Esophagus muscularis mucosa (tissue), 4 donors: ENCODE measurements at regions not wholly inside any gene's neighbourhood (a gene's known extent, or its start where the extent isn't known, plus 50 kb on each side); places are given as distances from the start of the nearest gene placed in this dataset.

Experiments used
- DNase-seq: peaks from one replicate; pipeline ENCODE4 v3.0.0-alpha.2; 2017; ENCODE audit errors: extremely low spot score
- H3K27ac ChIP-seq, 4 donors: fragments of 200-600 bp; sonication (generic); replicated peaks in 1 of 4; 1 replicate in 3 of 4; 2 replicates in 1 of 4; pipeline ENCODE4 v1.5.1; 2016 to 2019; ENCODE audit warnings: mild to moderate bottlenecking in 1 of 4
- H3K27me3 ChIP-seq, 4 donors: fragments of 200-600 bp; sonication (generic); one replicate each; pipeline versions ENCODE4 v1.5.1 to v1.6.0; 2016 to 2019
- H3K36me3 ChIP-seq, 4 donors: fragments of 200-600 bp; sonication (generic); one replicate each; pipeline ENCODE4 v1.5.1; 2016 to 2019
- H3K4me1 ChIP-seq, 4 donors: fragments of 200-600 bp; sonication (generic); one replicate each; pipeline ENCODE4 v1.5.1; 2016 to 2019
- H3K4me3 ChIP-seq, 4 donors: fragments of 200-600 bp; sonication (generic); 1 replicate in 2 of 4; 2 replicates in 2 of 4; pipeline ENCODE4 v1.5.1; 2016 to 2019; ENCODE audit warnings: mild to moderate bottlenecking in 4 of 4, moderate library complexity in 1 of 4
- H3K9me3 ChIP-seq, 4 donors: fragments of 200-600 bp; sonication (generic); 1 replicate in 3 of 4; 2 replicates in 1 of 4; pipeline ENCODE4 v1.5.1; 2016 to 2019
- CTCF ChIP-seq, 3 experiments: fragments of 200-600 bp in 2 of 3; fragments of 450-650 bp in 1 of 3; sonication (generic) in 2 of 3; IDR thresholded peaks; one replicate each; pipeline ENCODE4 v1.5.1; 2017 to 2019; ENCODE audit warnings: antibody characterized with exemption in 3 of 3, mild to moderate bottlenecking in 2 of 3, moderate library complexity in 1 of 3
- EP300 ChIP-seq: sonication (generic); formaldehyde crosslinking; IDR thresholded peaks from one replicate; pipeline ENCODE4 v1.6.1; 2017; ENCODE audit warnings: antibody characterized with exemption
- POLR2A ChIP-seq: fragments of 450-650 bp; IDR thresholded peaks from one replicate; pipeline ENCODE4 v1.6.1; 2017; ENCODE audit warnings: antibody characterized with exemption, moderate library complexity, mild to moderate bottlenecking, low read depth
- POLR2AphosphoS5 ChIP-seq, 2 donors: sonication (generic); formaldehyde crosslinking; IDR thresholded peaks; one replicate each; pipeline ENCODE4 v1.6.1; 2017; ENCODE audit warnings: antibody characterized with exemption in 2 of 2
- WGBS: methylation state at CpG from one replicate; pipeline ENCODE4 v1.1.5; 2018; 5-methylcytosine and 5-hydroxymethylcytosine counted together
- intact Hi-C: fragments of 100-400 bp; cut with DNase I; formaldehyde crosslinking; loops from one replicate; pipeline ENCODE4 v1.15.1; 2023

- Histone ChIP-seq H3K4me1 (no peaks in the 10 kb centered on the region), H3K27me3 (peaks cover 0 to 25% (median 0%) of the 10 kb centered on the region in 4 donors), H3K4me3 (no peak overlapping the region), H3K27ac (no peak overlapping the region), H3K36me3 (no peaks in the 10 kb centered on the region), H3K9me3 (no peaks in the 10 kb centered on the region)
- intact Hi-C loops = no loop called here
- TF ChIP-seq POLR2AphosphoS5 (IDR thresholded peaks at IDR 0.05) (no peak), CTCF (IDR thresholded peaks at IDR 0.05) (no peak), EP300 (no peak), POLR2A (no peak)
- WGBS = 24% methylated on average over 2 of the region's 2 CpGs
- DNase-seq = no peak
Measured at GRCh38 chr10:118503192-118503591, 92.3 kb downstream of the PRLHR start.

- Histone ChIP-seq H3K27ac (no peak overlapping the region), H3K27me3 (peaks cover 0 to 32% (median 0%) of the 10 kb centered on the region in 4 donors), H3K36me3 (no peaks in the 10 kb centered on the region), H3K4me1 (no peaks in the 10 kb centered on the region), H3K4me3 (no peak overlapping the region), H3K9me3 (no peaks in the 10 kb centered on the region)
- peak; percentile 66 for DNase-seq
- intact Hi-C loops = no loop called here
- TF ChIP-seq CTCF (IDR thresholded peaks at IDR 0.05) (no peak), POLR2AphosphoS5 (IDR thresholded peaks at IDR 0.05) (no peak), EP300 (no peak), POLR2A (no peak)
- 63% methylated on average over 7 of the region's 9 CpGs for WGBS
Measured at GRCh38 chr10:118501637-118502440, 93.6 kb downstream of the PRLHR start.

GRCh38 chr10:118501171-118501570 lies 94.3 kb downstream of the PRLHR start:
- Histone ChIP-seq H3K4me3 (no peak overlapping the region), H3K9me3 (no peaks in the 10 kb centered on the region), H3K27ac (no peak overlapping the region), H3K4me1 (no peaks in the 10 kb centered on the region), H3K27me3 (peaks cover 0 to 39% (median 0%) of the 10 kb centered on the region in 4 donors), H3K36me3 (no peaks in the 10 kb centered on the region)
- peak; percentile 53 for DNase-seq
- intact Hi-C loops = no loop called here
- 93% methylated on average over 6 of the region's 6 CpGs for WGBS
- no peak for TF ChIP-seq POLR2AphosphoS5 (IDR thresholded peaks at IDR 0.05)
- no peak for TF ChIP-seq POLR2A
- TF ChIP-seq CTCF (IDR thresholded peaks at IDR 0.05) = no peak
- TF ChIP-seq EP300 = no peak

- Histone ChIP-seq H3K4me3 (no peak overlapping the region), H3K27me3 (peaks cover 0 to 44% (median 0%) of the 10 kb centered on the region in 4 donors), H3K4me1 (no peaks in the 10 kb centered on the region), H3K36me3 (no peaks in the 10 kb centered on the region), H3K27ac (no peak overlapping the region), H3K9me3 (no peaks in the 10 kb centered on the region)
- TF ChIP-seq POLR2AphosphoS5 (IDR thresholded peaks at IDR 0.05) = no peak
- no peak for TF ChIP-seq POLR2A
- TF ChIP-seq EP300 = no peak
- no peak for TF ChIP-seq CTCF (IDR thresholded peaks at IDR 0.05)
- 82% methylated on average over 6 of the region's 6 CpGs for WGBS
- intact Hi-C loops = no loop called here
- peak; percentile 84 for DNase-seq
Measured at GRCh38 chr10:118500477-118501104, 94.9 kb downstream of the PRLHR start.
